Transverse colon (tissue), 4 donors: ENCODE measurements at regions not wholly inside any gene's neighbourhood (a gene's known extent, or its start where the extent isn't known, plus 50 kb on each side); places are given as distances from the start of the nearest gene placed in this dataset.

Experiments
- DNase-seq: peaks from one replicate; pipeline ENCODE4 v3.0.0-alpha.2; 2019
- H3K27ac ChIP-seq, 4 donors: fragments of 200-600 bp; sonication (generic); 2 replicates each; pipeline ENCODE4 v1.5.1; 2016 to 2018; ENCODE audit warnings: inconsistent platforms in 4 of 4
- H3K27me3 ChIP-seq: fragments of 200-600 bp; sonication (generic); 2 replicates; pipeline ENCODE4 v1.5.1; 2017; ENCODE audit warnings: inconsistent platforms
- H3K36me3 ChIP-seq, 4 donors: fragments of 200-600 bp; sonication (generic); 2 replicates each; pipeline ENCODE4 v1.5.1; 2017 to 2019; ENCODE audit warnings: inconsistent platforms in 4 of 4
- H3K4me1 ChIP-seq, 4 donors: fragments of 200-600 bp; sonication (generic); 2 replicates each; pipeline ENCODE4 v1.5.1; 2017 to 2020; ENCODE audit warnings: inconsistent platforms in 4 of 4
- H3K4me3 ChIP-seq, 4 donors: fragments of 200-600 bp; sonication (generic); 1 replicate in 1 of 4; 2 replicates in 3 of 4; pipeline versions ENCODE4 v1.5.1 to v1.6.1; 2017 to 2019; ENCODE audit warnings: inconsistent platforms in 4 of 4
- H3K9me3 ChIP-seq, 2 donors: fragments of 200-600 bp; sonication (generic); 2 replicates each; pipeline ENCODE4 v1.5.1; 2017 to 2019; ENCODE audit warnings: inconsistent platforms in 2 of 2
- EP300 ChIP-seq: sonication (generic); formaldehyde crosslinking; IDR thresholded peaks from one replicate; pipeline ENCODE4 v1.6.1; 2017; ENCODE audit warnings: antibody characterized with exemption, low read depth
- POLR2A ChIP-seq: fragments of 450-650 bp; IDR thresholded peaks from one replicate; pipeline ENCODE4 v1.6.1; 2016; ENCODE audit warnings: antibody characterized with exemption, mild to moderate bottlenecking, moderate library complexity
- POLR2AphosphoS5 ChIP-seq, 3 donors: sonication (generic); formaldehyde crosslinking; IDR thresholded peaks; one replicate each; pipeline ENCODE4 v1.6.1; 2016; ENCODE audit warnings: antibody characterized with exemption in 3 of 3
- WGBS, 2 donors: methylation state at CpG; one replicate each; pipeline ENCODE4 v1.1.5; 2018; ENCODE audit warnings: low coverage in 1 of 2; 5-methylcytosine and 5-hydroxymethylcytosine counted together
- in situ Hi-C, 4 donors: fragments of 200-750 bp; cut with MboI; loops; one replicate each; pipeline versions ENCODE4 v1.15.0 to v1.15.1; 2017; ENCODE audit warnings: low sequenced_read_pairs in 3 of 4, low pct_ligation_motif_present in 1 of 4, low pct_unique_long_range_greater_than_20kb in 1 of 4
- intact Hi-C: fragments of 100-400 bp; cut with DNase I; formaldehyde crosslinking; loops from one replicate; pipeline ENCODE4 v1.15.1; 2023; ENCODE audit warnings: low total_unique reads
- TF ChIP-seq, protein P1 (sequence below), 5 experiments: fragments of 200-600 bp in 3 of 5; fragments of 450-650 bp in 2 of 5; sonication (generic) in 3 of 5; IDR thresholded peaks; 1 replicate in 2 of 5; 2 replicates in 3 of 5; pipeline ENCODE4 v1.5.1; 2016 to 2017; ENCODE audit warnings: antibody characterized with exemption in 5 of 5, inconsistent platforms in 3 of 5, mild to moderate bottlenecking in 2 of 5, moderate library complexity in 1 of 5

DNA sequence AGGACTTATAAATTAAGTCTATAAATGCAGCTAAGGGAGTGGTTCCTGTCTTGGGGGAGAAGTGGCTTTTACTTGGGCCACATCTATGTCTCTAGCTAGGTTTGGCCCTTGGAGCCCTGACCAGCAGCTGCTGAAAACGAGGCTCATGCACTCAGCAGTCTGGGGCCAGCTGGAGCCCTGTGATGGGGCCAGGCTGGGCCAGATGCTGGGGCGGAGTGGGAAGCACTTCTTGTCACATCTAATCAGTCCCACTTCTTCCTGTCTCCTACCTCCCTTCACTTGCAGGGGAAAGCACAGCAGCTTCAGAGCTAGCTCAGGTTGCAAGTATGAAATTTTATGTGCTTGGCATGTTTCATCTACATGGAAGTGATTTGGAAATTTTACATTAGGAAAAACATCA is 209.9 kb upstream of the ROPN1 start:
- H3K4me3 ChIP-seq, result no peak overlapping the region
- peak; percentile 10 for DNase-seq
- 59% methylated on average over 2 of the region's 2 CpGs; no CpG with 5 or more reads in 1 of the 2 donors for WGBS, 2 donors
- no peaks in the 10 kb centered on the region for H3K36me3 ChIP-seq
- H3K27me3 ChIP-seq, result no peaks in the 10 kb centered on the region
- no peak overlapping the region for H3K27ac ChIP-seq
- TF ChIP-seq POLR2AphosphoS5 (IDR thresholded peaks at IDR 0.05) (no peak), EP300 (no peak), POLR2A (no peak)
- TF ChIP-seq, protein P1, sequence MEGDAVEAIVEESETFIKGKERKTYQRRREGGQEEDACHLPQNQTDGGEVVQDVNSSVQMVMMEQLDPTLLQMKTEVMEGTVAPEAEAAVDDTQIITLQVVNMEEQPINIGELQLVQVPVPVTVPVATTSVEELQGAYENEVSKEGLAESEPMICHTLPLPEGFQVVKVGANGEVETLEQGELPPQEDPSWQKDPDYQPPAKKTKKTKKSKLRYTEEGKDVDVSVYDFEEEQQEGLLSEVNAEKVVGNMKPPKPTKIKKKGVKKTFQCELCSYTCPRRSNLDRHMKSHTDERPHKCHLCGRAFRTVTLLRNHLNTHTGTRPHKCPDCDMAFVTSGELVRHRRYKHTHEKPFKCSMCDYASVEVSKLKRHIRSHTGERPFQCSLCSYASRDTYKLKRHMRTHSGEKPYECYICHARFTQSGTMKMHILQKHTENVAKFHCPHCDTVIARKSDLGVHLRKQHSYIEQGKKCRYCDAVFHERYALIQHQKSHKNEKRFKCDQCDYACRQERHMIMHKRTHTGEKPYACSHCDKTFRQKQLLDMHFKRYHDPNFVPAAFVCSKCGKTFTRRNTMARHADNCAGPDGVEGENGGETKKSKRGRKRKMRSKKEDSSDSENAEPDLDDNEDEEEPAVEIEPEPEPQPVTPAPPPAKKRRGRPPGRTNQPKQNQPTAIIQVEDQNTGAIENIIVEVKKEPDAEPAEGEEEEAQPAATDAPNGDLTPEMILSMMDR (IDR thresholded peaks at IDR 0.05), result no peak
- in situ Hi-C loops, result no loop called here
- H3K9me3 ChIP-seq, result no peaks in the 10 kb centered on the region
- H3K4me1 ChIP-seq, result peaks cover 3 to 18% (median 5%) of the 10 kb centered on the region in 4 donors
- intact Hi-C loops, result no loop called here

DNA sequence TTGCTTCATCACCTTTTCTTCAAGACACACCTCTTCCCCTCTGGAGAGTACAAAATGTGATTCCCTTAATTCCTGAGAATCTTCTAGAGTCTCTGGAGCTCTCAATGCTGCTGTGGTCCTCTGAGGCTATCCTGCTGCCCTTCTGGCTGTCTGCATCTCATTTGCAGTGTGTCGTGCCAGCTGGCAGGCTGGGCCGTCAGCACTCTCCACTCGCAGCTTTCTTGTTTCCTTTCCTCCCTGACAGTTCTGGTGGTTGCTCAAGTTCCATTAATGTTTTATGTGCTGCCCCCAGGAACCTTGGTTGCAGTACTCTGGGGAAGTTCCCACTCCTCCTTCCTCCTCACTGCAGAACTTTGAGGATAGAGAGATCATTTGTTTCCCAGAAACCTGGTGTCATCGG is 210.8 kb upstream of the ROPN1 start:
- intact Hi-C loops, result no loop called here
- WGBS, 2 donors, result 34 to 82% methylated on average over 3 to 4 of the region's 4 CpGs
- TF ChIP-seq EP300 (no peak), POLR2A (no peak), POLR2AphosphoS5 (IDR thresholded peaks at IDR 0.05) (peak in 1 of 3 donors; percentile 39)
- H3K27ac ChIP-seq, result no peak overlapping the region
- no peaks in the 10 kb centered on the region for H3K36me3 ChIP-seq
- no peak overlapping the region for H3K4me3 ChIP-seq
- in situ Hi-C loops, result no loop called here
- peaks cover 3 to 18% (median 5%) of the 10 kb centered on the region in 4 donors for H3K4me1 ChIP-seq
- no peaks in the 10 kb centered on the region for H3K9me3 ChIP-seq
- peak; percentile 11 for DNase-seq
- H3K27me3 ChIP-seq, result no peaks in the 10 kb centered on the region

DNA sequence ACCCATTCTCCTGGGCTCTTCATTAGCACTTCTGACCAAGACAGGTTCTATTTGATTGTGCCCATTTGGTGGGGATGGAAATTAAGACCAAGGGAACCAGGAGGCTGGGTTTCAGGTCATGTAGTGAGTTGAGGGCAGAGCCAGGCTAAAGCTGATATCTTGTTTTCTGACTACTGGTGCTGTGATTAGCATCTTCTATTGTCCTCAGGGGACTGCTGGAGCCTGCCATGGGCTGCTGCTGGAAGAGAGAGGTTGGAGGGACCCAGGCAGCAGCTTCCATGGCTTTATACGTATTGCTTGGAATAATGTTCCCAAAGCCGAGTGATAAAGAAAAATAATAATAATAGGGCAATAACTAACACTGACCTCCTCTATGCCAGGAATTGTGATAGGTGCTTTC is 211.4 kb upstream of the ROPN1 start:
- in situ Hi-C loops, result no loop called here
- no peak for DNase-seq
- no peaks in the 10 kb centered on the region for H3K36me3 ChIP-seq
- intact Hi-C loops, result no loop called here
- peaks cover 3 to 18% (median 5%) of the 10 kb centered on the region in 4 donors for H3K4me1 ChIP-seq
- WGBS, 2 donors, result 93% methylated on average over 2 of the region's 2 CpGs; no CpG with 5 or more reads in 1 of the 2 donors
- H3K27me3 ChIP-seq, result no peaks in the 10 kb centered on the region
- H3K9me3 ChIP-seq, result no peaks in the 10 kb centered on the region
- no peak overlapping the region for H3K4me3 ChIP-seq
- no peak overlapping the region for H3K27ac ChIP-seq
- TF ChIP-seq EP300, result no peak
- no peak for TF ChIP-seq POLR2AphosphoS5 (IDR thresholded peaks at IDR 0.05)
- TF ChIP-seq POLR2A, result no peak
- TF ChIP-seq, protein P1 (IDR thresholded peaks at IDR 0.05), result no peak

DNA sequence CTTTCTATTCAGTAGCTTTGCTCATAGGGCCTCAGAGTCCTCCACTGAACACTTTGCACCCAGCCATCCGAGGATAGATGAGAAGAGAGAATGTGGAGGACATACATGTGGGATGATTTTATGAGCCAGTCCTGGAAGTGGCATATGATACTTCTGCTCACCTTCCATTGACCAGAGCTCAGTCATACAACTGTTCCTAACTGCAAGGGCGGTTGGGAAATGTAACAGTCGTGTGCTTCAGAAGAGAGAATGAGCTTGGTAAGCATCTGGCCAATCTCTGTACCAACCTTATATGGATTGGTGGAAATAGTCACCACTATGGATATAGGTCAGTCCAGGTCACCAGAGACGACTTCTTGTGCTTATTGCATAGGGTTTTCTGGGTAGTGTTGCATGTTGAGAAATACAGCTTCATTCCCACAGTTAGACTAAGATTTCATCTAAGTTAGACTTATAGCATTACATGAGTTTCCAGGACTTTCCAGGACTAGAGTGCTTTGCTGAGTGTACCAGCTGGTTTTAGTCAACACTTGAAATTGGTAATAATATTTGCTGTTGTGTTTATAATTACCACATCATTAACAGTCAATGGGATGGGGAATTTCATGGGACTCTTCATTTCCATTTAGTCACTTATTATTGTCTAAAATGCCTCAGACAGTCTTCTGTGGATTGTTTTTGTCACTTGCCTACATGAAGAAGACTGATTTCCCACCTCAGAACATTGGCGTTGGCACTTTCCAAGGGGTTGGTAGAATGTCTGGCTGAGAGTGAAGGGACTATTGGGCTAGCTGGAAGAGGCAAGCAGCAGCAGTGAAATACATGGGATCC is 214.5 kb upstream of the ROPN1 start:
- intact Hi-C loops (no loop called here), in situ Hi-C loops (no loop called here)
- Histone ChIP-seq H3K36me3 (no peaks in the 10 kb centered on the region), H3K27me3 (no peaks in the 10 kb centered on the region), H3K4me1 (peaks cover 3 to 14% (median 5%) of the 10 kb centered on the region in 4 donors), H3K27ac (no peak overlapping the region), H3K4me3 (no peak overlapping the region), H3K9me3 (no peaks in the 10 kb centered on the region)
- 71 to 83% methylated on average over 2 to 5 of the region's 5 CpGs for WGBS, 2 donors
- no peak for DNase-seq
- no peak for TF ChIP-seq POLR2A
- TF ChIP-seq EP300, result no peak
- TF ChIP-seq, protein P1 (IDR thresholded peaks at IDR 0.05), result no peak
- TF ChIP-seq POLR2AphosphoS5 (IDR thresholded peaks at IDR 0.05), result no peak
